Tibial artery (tissue), 4 donors: ENCODE measurements at regions not wholly inside any gene's neighbourhood (a gene's known extent, or its start where the extent isn't known, plus 50 kb on each side); places are given as distances from the start of the nearest gene placed in this dataset.
A peak's percentile ranks its signal among the peaks of the same experiment; 100 is the strongest.

ENCODE experiments used
- DNase-seq, 2 donors: peaks; one replicate each; pipeline ENCODE4 v3.0.0-alpha.2; 2019
- H3K27ac ChIP-seq, 2 donors: fragments of 200-600 bp; sonication (generic) in 1 of 2; 1 replicate in 1 of 2; 2 replicates in 1 of 2; pipeline ENCODE4 v1.5.1; 2018 to 2019; ENCODE audit warnings: mild to moderate bottlenecking in 1 of 2
- H3K27me3 ChIP-seq, 2 donors: fragments of 200-600 bp; sonication (generic) in 1 of 2; one replicate each; pipeline versions ENCODE4 v1.5.1 to v1.6.0; 2016 to 2019
- H3K36me3 ChIP-seq, 3 donors: fragments of 200-600 bp; sonication (generic) in 2 of 3; one replicate each; pipeline ENCODE4 v1.5.1; 2016 to 2019; ENCODE audit warnings: mild to moderate bottlenecking in 2 of 3
- H3K4me1 ChIP-seq, 4 donors: fragments of 200-600 bp; sonication (generic) in 2 of 4; 1 replicate in 3 of 4; 2 replicates in 1 of 4; pipeline ENCODE4 v1.5.1; 2016 to 2019
- H3K4me3 ChIP-seq, 2 donors: fragments of 200-600 bp; sonication (generic) in 1 of 2; 1 replicate in 1 of 2; 2 replicates in 1 of 2; pipeline ENCODE4 v1.5.1; 2018 to 2019; ENCODE audit warnings: mild to moderate bottlenecking in 2 of 2
- H3K9me3 ChIP-seq, 3 donors: fragments of 200-600 bp; sonication (generic) in 1 of 3; one replicate each; pipeline ENCODE4 v1.5.1; 2016 to 2019
- CTCF ChIP-seq, 2 experiments: fragments of 200-600 bp in 1 of 2; fragments of 450-650 bp in 1 of 2; IDR thresholded peaks; one replicate each; pipeline ENCODE4 v1.5.1; 2017 to 2019; ENCODE audit warnings: antibody characterized with exemption in 2 of 2, mild to moderate bottlenecking in 1 of 2, moderate library complexity in 1 of 2
- intact Hi-C: fragments of 100-400 bp; cut with DNase I; formaldehyde crosslinking; loops from one replicate; pipeline ENCODE4 v1.15.0; 2023; ENCODE audit warnings: low total_unique reads

- TF ChIP-seq CTCF (IDR thresholded peaks at IDR 0.05): no peak
- intact Hi-C loops: no loop called here
- DNase-seq: no peak
These were observed 154.7 kb upstream of the ANKH start for GRCh38 chr5:15026011-15026893.

GRCh38 chr5:15023846-15024245, 152.3 kb upstream of the ANKH start:
- TF ChIP-seq CTCF (IDR thresholded peaks at IDR 0.05): no peak
- H3K27ac ChIP-seq: no peak overlapping the region
- DNase-seq: no peak
- intact Hi-C loops: no loop called here
- H3K27me3 ChIP-seq: no peaks in the 10 kb centered on the region
- H3K36me3 ChIP-seq: no peaks in the 10 kb centered on the region
- H3K4me3 ChIP-seq: no peak overlapping the region
- no peaks in the 10 kb centered on the region for H3K9me3 ChIP-seq
- peaks cover 0 to 36% (median 11%) of the 10 kb centered on the region in 4 donors for H3K4me1 ChIP-seq

More at GRCh38 chr5:15026011-15026893, 154.7 kb upstream of the ANKH start:
- H3K9me3 ChIP-seq: no peaks in the 10 kb centered on the region
- no peaks in the 10 kb centered on the region for H3K36me3 ChIP-seq
- H3K4me3 ChIP-seq: no peak overlapping the region
- H3K27ac ChIP-seq: peak overlapping the region; percentile 29 to 37
- no peaks in the 10 kb centered on the region for H3K27me3 ChIP-seq
- peaks cover 0 to 22% (median 7%) of the 10 kb centered on the region in 4 donors for H3K4me1 ChIP-seq

GRCh38 chr5:15023266-15023665, 151.7 kb upstream of the ANKH start:
- Histone ChIP-seq H3K9me3 (no peaks in the 10 kb centered on the region), H3K27ac (no peak overlapping the region), H3K4me1 (peaks cover 0 to 42% (median 11%) of the 10 kb centered on the region in 4 donors), H3K27me3 (no peaks in the 10 kb centered on the region), H3K4me3 (no peak overlapping the region), H3K36me3 (no peaks in the 10 kb centered on the region)
- DNase-seq: no peak
- intact Hi-C loops: no loop called here
- TF ChIP-seq CTCF (IDR thresholded peaks at IDR 0.05): no peak

GRCh38 chr5:15021266-15022046, 149.9 kb upstream of the ANKH start:
- no peaks in the 10 kb centered on the region for H3K27me3 ChIP-seq
- no peak for TF ChIP-seq CTCF (IDR thresholded peaks at IDR 0.05)
- peak overlapping the region; percentile 54 to 67 for H3K27ac ChIP-seq
- H3K4me3 ChIP-seq: peak overlapping the region; percentile 26 to 30
- H3K4me1 ChIP-seq: peaks cover 0 to 43% (median 9%) of the 10 kb centered on the region in 4 donors
- H3K36me3 ChIP-seq: no peaks in the 10 kb centered on the region
- DNase-seq: no peak
- no peaks in the 10 kb centered on the region for H3K9me3 ChIP-seq
- intact Hi-C loops: no loop called here

- Histone ChIP-seq H3K36me3 (no peaks in the 10 kb centered on the region), H3K4me3 (no peak overlapping the region), H3K27ac (peak overlapping the region; percentile 54 to 67), H3K9me3 (no peaks in the 10 kb centered on the region), H3K4me1 (peaks cover 0 to 35% (median 7%) of the 10 kb centered on the region in 4 donors), H3K27me3 (no peaks in the 10 kb centered on the region)
- intact Hi-C loops: no loop called here
- no peak for DNase-seq
- no peak for TF ChIP-seq CTCF (IDR thresholded peaks at IDR 0.05)
These were observed 149.2 kb upstream of the ANKH start for GRCh38 chr5:15020736-15021135.
